ENCODE measurements at regions not wholly inside any gene's neighbourhood (a gene's known extent, or its start where the extent isn't known, plus 50 kb on each side); places are given as distances from the start of the nearest gene placed in this dataset.

DNA sequence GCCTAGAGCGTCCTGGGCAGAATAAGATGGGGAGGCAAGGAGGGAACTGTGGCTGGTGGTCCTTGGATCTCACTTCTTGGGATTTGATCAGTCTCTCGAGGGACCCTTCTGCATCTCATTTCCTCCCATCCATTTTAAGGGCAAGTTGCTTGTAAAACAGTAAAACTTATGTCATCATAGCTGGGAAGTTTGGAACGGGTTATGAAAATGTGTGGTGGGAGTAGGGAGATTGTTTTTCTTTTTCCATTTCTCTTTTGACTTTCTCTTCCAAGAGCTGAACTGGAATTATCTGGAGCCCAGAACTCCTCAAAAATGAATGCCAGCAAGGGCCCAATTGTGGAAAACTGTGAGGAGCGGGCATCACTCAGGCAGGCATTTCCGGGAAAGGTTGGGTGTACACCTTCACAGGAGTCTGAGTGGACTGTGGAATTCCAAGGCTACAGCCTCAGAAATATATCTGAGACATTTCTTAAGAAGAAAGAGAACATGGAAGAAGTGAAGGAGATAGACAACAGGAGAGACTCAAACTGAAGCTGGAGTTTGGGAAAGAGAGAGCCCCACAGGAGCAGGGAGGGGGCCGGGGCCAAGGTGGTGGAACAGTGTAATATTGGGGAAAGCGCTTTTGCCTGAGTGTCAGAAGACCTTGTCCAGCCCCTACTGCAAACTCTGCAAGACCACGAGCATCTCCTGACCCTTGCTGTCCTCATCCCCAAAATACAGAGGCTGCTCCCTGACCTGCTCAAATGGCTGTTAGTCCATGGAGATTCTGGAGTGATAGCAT, 185.1 kb downstream of the FOXD2 start:
- TF ChIP-seq, protein P1, sequence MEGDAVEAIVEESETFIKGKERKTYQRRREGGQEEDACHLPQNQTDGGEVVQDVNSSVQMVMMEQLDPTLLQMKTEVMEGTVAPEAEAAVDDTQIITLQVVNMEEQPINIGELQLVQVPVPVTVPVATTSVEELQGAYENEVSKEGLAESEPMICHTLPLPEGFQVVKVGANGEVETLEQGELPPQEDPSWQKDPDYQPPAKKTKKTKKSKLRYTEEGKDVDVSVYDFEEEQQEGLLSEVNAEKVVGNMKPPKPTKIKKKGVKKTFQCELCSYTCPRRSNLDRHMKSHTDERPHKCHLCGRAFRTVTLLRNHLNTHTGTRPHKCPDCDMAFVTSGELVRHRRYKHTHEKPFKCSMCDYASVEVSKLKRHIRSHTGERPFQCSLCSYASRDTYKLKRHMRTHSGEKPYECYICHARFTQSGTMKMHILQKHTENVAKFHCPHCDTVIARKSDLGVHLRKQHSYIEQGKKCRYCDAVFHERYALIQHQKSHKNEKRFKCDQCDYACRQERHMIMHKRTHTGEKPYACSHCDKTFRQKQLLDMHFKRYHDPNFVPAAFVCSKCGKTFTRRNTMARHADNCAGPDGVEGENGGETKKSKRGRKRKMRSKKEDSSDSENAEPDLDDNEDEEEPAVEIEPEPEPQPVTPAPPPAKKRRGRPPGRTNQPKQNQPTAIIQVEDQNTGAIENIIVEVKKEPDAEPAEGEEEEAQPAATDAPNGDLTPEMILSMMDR (conservative IDR thresholded peaks at IDR 0.05; ENCODE audit: low read depth in 2 of 2): no peak
- TF ChIP-seq POLR2AphosphoS5 (IDR thresholded peaks at IDR 0.05; ENCODE audit: low read depth) (no peak), ZNF331 (CRISPR knock-in tag; IDR thresholded peaks at IDR 0.05; ENCODE audit: low read depth) (no peak), EZH2phosphoT487 (IDR thresholded peaks at IDR 0.05; ENCODE audit: unreplicated experiment) (no peak), NANOG (IDR thresholded peaks at IDR 0.05; ENCODE audit: borderline replicate concordance) (no peak), EZH2 (IDR thresholded peaks at IDR 0.05; ENCODE audit: low read depth, unreplicated experiment) (no peak), CREB1 (CRISPR knock-in tag; IDR thresholded peaks at IDR 0.05; ENCODE audit: low read depth) (no peak), JUNB (IDR thresholded peaks at IDR 0.05; ENCODE audit: unreplicated experiment) (no peak), ZNF114 (CRISPR knock-in tag; IDR thresholded peaks at IDR 0.05) (no peak), STAT1 (IDR thresholded peaks at IDR 0.05; ENCODE audit: unreplicated experiment) (no peak)
- TF ChIP-seq, protein P2, sequence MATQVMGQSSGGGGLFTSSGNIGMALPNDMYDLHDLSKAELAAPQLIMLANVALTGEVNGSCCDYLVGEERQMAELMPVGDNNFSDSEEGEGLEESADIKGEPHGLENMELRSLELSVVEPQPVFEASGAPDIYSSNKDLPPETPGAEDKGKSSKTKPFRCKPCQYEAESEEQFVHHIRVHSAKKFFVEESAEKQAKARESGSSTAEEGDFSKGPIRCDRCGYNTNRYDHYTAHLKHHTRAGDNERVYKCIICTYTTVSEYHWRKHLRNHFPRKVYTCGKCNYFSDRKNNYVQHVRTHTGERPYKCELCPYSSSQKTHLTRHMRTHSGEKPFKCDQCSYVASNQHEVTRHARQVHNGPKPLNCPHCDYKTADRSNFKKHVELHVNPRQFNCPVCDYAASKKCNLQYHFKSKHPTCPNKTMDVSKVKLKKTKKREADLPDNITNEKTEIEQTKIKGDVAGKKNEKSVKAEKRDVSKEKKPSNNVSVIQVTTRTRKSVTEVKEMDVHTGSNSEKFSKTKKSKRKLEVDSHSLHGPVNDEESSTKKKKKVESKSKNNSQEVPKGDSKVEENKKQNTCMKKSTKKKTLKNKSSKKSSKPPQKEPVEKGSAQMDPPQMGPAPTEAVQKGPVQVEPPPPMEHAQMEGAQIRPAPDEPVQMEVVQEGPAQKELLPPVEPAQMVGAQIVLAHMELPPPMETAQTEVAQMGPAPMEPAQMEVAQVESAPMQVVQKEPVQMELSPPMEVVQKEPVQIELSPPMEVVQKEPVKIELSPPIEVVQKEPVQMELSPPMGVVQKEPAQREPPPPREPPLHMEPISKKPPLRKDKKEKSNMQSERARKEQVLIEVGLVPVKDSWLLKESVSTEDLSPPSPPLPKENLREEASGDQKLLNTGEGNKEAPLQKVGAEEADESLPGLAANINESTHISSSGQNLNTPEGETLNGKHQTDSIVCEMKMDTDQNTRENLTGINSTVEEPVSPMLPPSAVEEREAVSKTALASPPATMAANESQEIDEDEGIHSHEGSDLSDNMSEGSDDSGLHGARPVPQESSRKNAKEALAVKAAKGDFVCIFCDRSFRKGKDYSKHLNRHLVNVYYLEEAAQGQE (IDR thresholded peaks at IDR 0.05; ENCODE audit: unreplicated experiment): no peak
- TF ChIP-seq, protein P3, sequence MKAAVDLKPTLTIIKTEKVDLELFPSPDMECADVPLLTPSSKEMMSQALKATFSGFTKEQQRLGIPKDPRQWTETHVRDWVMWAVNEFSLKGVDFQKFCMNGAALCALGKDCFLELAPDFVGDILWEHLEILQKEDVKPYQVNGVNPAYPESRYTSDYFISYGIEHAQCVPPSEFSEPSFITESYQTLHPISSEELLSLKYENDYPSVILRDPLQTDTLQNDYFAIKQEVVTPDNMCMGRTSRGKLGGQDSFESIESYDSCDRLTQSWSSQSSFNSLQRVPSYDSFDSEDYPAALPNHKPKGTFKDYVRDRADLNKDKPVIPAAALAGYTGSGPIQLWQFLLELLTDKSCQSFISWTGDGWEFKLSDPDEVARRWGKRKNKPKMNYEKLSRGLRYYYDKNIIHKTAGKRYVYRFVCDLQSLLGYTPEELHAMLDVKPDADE (IDR thresholded peaks at IDR 0.05): no peak
- TF ChIP-seq, protein P4, sequence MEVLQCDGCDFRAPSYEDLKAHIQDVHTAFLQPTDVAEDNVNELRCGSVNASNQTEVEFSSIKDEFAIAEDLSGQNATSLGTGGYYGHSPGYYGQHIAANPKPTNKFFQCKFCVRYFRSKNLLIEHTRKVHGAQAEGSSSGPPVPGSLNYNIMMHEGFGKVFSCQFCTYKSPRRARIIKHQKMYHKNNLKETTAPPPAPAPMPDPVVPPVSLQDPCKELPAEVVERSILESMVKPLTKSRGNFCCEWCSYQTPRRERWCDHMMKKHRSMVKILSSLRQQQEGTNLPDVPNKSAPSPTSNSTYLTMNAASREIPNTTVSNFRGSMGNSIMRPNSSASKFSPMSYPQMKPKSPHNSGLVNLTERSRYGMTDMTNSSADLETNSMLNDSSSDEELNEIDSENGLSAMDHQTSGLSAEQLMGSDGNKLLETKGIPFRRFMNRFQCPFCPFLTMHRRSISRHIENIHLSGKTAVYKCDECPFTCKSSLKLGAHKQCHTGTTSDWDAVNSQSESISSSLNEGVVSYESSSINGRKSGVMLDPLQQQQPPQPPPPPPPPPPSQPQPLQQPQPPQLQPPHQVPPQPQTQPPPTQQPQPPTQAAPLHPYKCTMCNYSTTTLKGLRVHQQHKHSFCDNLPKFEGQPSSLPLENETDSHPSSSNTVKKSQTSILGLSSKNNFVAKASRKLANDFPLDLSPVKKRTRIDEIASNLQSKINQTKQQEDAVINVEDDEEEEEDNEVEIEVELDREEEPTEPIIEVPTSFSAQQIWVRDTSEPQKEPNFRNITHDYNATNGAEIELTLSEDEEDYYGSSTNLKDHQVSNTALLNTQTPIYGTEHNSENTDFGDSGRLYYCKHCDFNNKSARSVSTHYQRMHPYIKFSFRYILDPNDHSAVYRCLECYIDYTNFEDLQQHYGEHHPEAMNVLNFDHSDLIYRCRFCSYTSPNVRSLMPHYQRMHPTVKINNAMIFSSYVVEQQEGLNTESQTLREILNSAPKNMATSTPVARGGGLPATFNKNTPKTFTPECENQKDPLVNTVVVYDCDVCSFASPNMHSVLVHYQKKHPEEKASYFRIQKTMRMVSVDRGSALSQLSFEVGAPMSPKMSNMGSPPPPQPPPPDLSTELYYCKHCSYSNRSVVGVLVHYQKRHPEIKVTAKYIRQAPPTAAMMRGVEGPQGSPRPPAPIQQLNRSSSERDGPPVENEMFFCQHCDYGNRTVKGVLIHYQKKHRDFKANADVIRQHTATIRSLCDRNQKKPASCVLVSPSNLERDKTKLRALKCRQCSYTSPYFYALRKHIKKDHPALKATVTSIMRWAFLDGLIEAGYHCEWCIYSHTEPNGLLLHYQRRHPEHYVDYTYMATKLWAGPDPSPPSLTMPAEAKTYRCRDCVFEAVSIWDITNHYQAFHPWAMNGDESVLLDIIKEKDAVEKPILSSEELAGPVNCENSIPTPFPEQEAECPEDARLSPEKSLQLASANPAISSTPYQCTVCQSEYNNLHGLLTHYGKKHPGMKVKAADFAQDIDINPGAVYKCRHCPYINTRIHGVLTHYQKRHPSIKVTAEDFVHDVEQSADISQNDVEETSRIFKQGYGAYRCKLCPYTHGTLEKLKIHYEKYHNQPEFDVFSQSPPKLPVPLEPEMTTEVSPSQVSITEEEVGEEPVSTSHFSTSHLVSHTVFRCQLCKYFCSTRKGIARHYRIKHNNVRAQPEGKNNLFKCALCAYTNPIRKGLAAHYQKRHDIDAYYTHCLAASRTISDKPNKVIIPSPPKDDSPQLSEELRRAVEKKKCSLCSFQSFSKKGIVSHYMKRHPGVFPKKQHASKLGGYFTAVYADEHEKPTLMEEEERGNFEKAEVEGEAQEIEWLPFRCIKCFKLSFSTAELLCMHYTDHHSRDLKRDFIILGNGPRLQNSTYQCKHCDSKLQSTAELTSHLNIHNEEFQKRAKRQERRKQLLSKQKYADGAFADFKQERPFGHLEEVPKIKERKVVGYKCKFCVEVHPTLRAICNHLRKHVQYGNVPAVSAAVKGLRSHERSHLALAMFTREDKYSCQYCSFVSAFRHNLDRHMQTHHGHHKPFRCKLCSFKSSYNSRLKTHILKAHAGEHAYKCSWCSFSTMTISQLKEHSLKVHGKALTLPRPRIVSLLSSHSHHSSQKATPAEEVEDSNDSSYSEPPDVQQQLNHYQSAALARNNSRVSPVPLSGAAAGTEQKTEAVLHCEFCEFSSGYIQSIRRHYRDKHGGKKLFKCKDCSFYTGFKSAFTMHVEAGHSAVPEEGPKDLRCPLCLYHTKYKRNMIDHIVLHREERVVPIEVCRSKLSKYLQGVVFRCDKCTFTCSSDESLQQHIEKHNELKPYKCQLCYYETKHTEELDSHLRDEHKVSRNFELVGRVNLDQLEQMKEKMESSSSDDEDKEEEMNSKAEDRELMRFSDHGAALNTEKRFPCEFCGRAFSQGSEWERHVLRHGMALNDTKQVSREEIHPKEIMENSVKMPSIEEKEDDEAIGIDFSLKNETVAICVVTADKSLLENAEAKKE (CRISPR knock-in tag; IDR thresholded peaks at IDR 0.05): no peak
